ENCODE measurements at regions not wholly inside any gene's neighbourhood (a gene's known extent, or its start where the extent isn't known, plus 50 kb on each side); places are given as distances from the start of the nearest gene placed in this dataset.

DNA sequence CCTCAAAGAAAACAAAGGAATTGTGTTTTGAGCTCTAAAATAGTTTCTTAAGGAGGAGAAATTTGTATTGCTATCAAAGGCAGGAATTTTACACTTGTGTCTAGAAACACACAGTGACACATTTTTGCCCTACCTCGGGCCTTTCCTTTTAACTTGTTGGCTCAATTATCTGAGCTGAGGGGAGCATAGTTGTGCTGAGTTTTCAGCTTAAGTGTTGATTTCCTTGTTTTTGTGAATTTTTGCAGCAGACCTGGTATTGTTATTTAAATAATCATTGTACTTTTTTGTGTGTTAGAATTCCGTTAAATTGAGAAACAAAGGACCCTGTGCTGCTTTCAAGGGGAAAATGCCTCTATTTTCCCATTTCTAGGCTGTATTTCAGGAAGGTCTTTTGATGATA, 249.7 kb downstream of the CD83 start:
- ChIA-PET POLR2A (no interaction called here), RAD21 (ENCODE audit: unreplicated experiment) (no interaction called here), SMC1A (ENCODE audit: uncharacterized antibody, unreplicated experiment) (interaction anchor here (1.1 kb wide), 1 partner anchor 9 kb away, joined by 3 read pairs; no protein-coding TSS in a partner anchor), CTCF (interaction anchor here (0.6 to 1.0 kb wide), 2 partner anchors 16 to 157 kb away, joined by 3 to 4 read pairs; no protein-coding TSS in a partner anchor)
- ATAC-seq (no peak), DNase-seq (ENCODE audit: low read depth, low spot score) (no peak), FAIRE-seq (no peak)
- Histone ChIP-seq H3K4me1 (ENCODE audit: control insufficient read depth, insufficient read depth, low read length) (0 out of 2 replicates have a peak, but pooled peaks cover 3% of the 10 kb centered on the region), H3K27me3 (replicated peaks in 1 of 2; ENCODE audit: control insufficient read depth in 2 of 2, insufficient read depth in 2 of 2, low read length in 1 of 2) (no peaks in the 10 kb centered on the region), H3K79me2 (ENCODE audit: control insufficient read depth, insufficient read depth, low read length) (no peaks in the 10 kb centered on the region), H4K20me1 (ENCODE audit: control insufficient read depth, insufficient read depth) (no peaks in the 10 kb centered on the region), H3K9ac (ENCODE audit: control insufficient read depth, insufficient read depth, low read length) (no peak overlapping the region), H2AFZ (ENCODE audit: control insufficient read depth, low read depth, low read length) (no peak overlapping the region), H3K36me3 (ENCODE audit: control insufficient read depth in 2 of 2, insufficient read depth in 2 of 2, low read length in 1 of 2) (no peaks in the 10 kb centered on the region), H3K4me3 (no peak overlapping the region), H3K9me3 (replicated peaks; ENCODE audit: control insufficient read depth, insufficient read depth, low read length) (no peaks in the 10 kb centered on the region), H3K27ac (ENCODE audit: control insufficient read depth, insufficient read depth) (no peak overlapping the region), H3K4me2 (ENCODE audit: control insufficient read depth, insufficient read depth) (no peak overlapping the region)
- TF ChIP-seq SKIL (IDR thresholded peaks at IDR 0.05; ENCODE audit: low read depth, poor library complexity, severe bottlenecking) (no peak), ZZZ3 (IDR thresholded peaks at IDR 0.05; ENCODE audit: control insufficient read depth, insufficient read length, low read depth) (no peak), MTA3 (IDR thresholded peaks at IDR 0.05; ENCODE audit: borderline replicate concordance, low read length) (no peak)
- intact Hi-C loops (cut with micrococcal nuclease; ENCODE audit: unreplicated experiment): no loop called here
- no TSS peak for BruUV-seq (replicated peaks)
- WGBS (ENCODE audit: insufficient coverage, insufficient replicate concordance, low lambda C conversion rate, missing lambda C conversion rate): 35% methylated on average over 2 of the region's 2 CpGs
- in situ Hi-C loops (cut with MboI): no loop called here

GRCh38 chr6:14369717-14370116, 252.1 kb downstream of the CD83 start:
- H3K27ac ChIP-seq (ENCODE audit: control insufficient read depth, insufficient read depth): no peak overlapping the region
- intact Hi-C loops (cut with micrococcal nuclease; ENCODE audit: unreplicated experiment): no loop called here
- POLR2A ChIA-PET: no interaction called here

More at GRCh38 chr6:14369717-14370116, 252.1 kb downstream of the CD83 start:
- H3K27me3 ChIP-seq (replicated peaks in 1 of 2; ENCODE audit: control insufficient read depth in 2 of 2, insufficient read depth in 2 of 2, low read length in 1 of 2): no peaks in the 10 kb centered on the region
- H4K20me1 ChIP-seq (ENCODE audit: control insufficient read depth, insufficient read depth): no peaks in the 10 kb centered on the region
- WGBS (ENCODE audit: insufficient coverage, insufficient replicate concordance, low lambda C conversion rate, missing lambda C conversion rate): 43% methylated on average over 3 of the region's 3 CpGs
- no TSS peak for BruUV-seq (replicated peaks)
- H2AFZ ChIP-seq (ENCODE audit: control insufficient read depth, low read depth, low read length): no peak overlapping the region
- ATAC-seq (no peak), DNase-seq (ENCODE audit: low read depth, low spot score) (no peak), FAIRE-seq (no peak)
- H3K4me2 ChIP-seq (ENCODE audit: control insufficient read depth, insufficient read depth): no peak overlapping the region
- no peaks in the 10 kb centered on the region for H3K36me3 ChIP-seq (ENCODE audit: control insufficient read depth in 2 of 2, insufficient read depth in 2 of 2, low read length in 1 of 2)
- TF ChIP-seq EED (IDR thresholded peaks at IDR 0.05; ENCODE audit: low read depth) (no peak), NFXL1 (IDR thresholded peaks at IDR 0.05; ENCODE audit: borderline replicate concordance) (no peak)
- RAD21 ChIA-PET (ENCODE audit: unreplicated experiment): interaction anchor here (0.8 kb wide), 1 partner anchor 49 kb away, joined by 3 read pairs; no protein-coding TSS in a partner anchor
- no peaks in the 10 kb centered on the region for H3K9me3 ChIP-seq (replicated peaks; ENCODE audit: control insufficient read depth, insufficient read depth, low read length)
- H3K9ac ChIP-seq (ENCODE audit: control insufficient read depth, insufficient read depth, low read length): no peak overlapping the region
- in situ Hi-C loops (cut with MboI): no loop called here
- no peak overlapping the region for H3K4me3 ChIP-seq
- peaks cover 12% of the 10 kb centered on the region for H3K4me1 ChIP-seq (ENCODE audit: control insufficient read depth, insufficient read depth, low read length)
- H3K79me2 ChIP-seq (ENCODE audit: control insufficient read depth, insufficient read depth, low read length): no peaks in the 10 kb centered on the region
- SMC1A ChIA-PET (ENCODE audit: uncharacterized antibody, unreplicated experiment): interaction anchor here (1.5 kb wide), 1 partner anchor 9 kb away, joined by 4 read pairs; no protein-coding TSS in a partner anchor
- CTCF ChIA-PET: interaction anchor here (1.3 kb wide), 1 partner anchor 23 kb away, joined by 3 read pairs; no protein-coding TSS in a partner anchor

Data from GM12878 (cell line).